NCI-H2081 treated with DMSO at 0.1 percent for 48 hours (cell line): ENCODE measurements at regions not wholly inside any gene's neighbourhood (a gene's known extent, or its start where the extent isn't known, plus 50 kb on each side); places are given as distances from the start of the nearest gene placed in this dataset.

Experiments used
- DNase-seq: peaks from one replicate; lab custom pipeline; 2025; lab: John Stamatoyannopoulos, UW

GRCh38 chr1:238279694-238280380 lies 389.1 kb upstream of the ZP4 start:
- no peak for DNase-seq

- no peak for DNase-seq
Observed at GRCh38 chr1:238272145-238272544, 381.4 kb upstream of the ZP4 start.

GRCh38 chr1:238265866-238266265 lies 375.1 kb upstream of the ZP4 start:
- no peak for DNase-seq

GRCh38 chr1:238264951-238265350 lies 374.2 kb upstream of the ZP4 start:
- DNase-seq = no peak

- DNase-seq = no peak
Observed at GRCh38 chr1:238258510-238258909, 367.8 kb upstream of the ZP4 start.

GRCh38 chr1:238257018-238257621 lies 366.4 kb upstream of the ZP4 start:
- no peak for DNase-seq

GRCh38 chr1:238254935-238255334 lies 364.2 kb upstream of the ZP4 start:
- no peak for DNase-seq

GRCh38 chr1:238252033-238252802 lies 361.5 kb upstream of the ZP4 start:
- DNase-seq = no peak

- no peak for DNase-seq
Observed at GRCh38 chr1:238248356-238248755, 357.6 kb upstream of the ZP4 start.

- DNase-seq = no peak
Observed at GRCh38 chr1:238242181-238242580, 351.5 kb upstream of the ZP4 start.

GRCh38 chr1:238241607-238242006 lies 350.9 kb upstream of the ZP4 start:
- DNase-seq = no peak

GRCh38 chr1:238239343-238239742 lies 348.6 kb upstream of the ZP4 start:
- DNase-seq = no peak

GRCh38 chr1:238233966-238234365 lies 343.2 kb upstream of the ZP4 start:
- no peak for DNase-seq

GRCh38 chr1:238232084-238232710 lies 341.5 kb upstream of the ZP4 start:
- no peak for DNase-seq

- DNase-seq = no peak
Observed at GRCh38 chr1:238226810-238227209, 336.1 kb upstream of the ZP4 start.

- DNase-seq = no peak
Observed at GRCh38 chr1:238223076-238223640, 332.4 kb upstream of the ZP4 start.

GRCh38 chr1:238221738-238222137 lies 331.0 kb upstream of the ZP4 start:
- DNase-seq = no peak

GRCh38 chr1:238214449-238214848 lies 323.7 kb upstream of the ZP4 start:
- DNase-seq = no peak

- no peak for DNase-seq
Observed at GRCh38 chr1:238205045-238205662, 314.4 kb upstream of the ZP4 start.

GRCh38 chr1:238201992-238202391 lies 311.3 kb upstream of the ZP4 start:
- no peak for DNase-seq

GRCh38 chr1:238199325-238199724 lies 308.6 kb upstream of the ZP4 start:
- DNase-seq = no peak

GRCh38 chr1:238196516-238196915 lies 305.8 kb upstream of the ZP4 start:
- no peak for DNase-seq
